ENCODE measurements at regions not wholly inside any gene's neighbourhood (a gene's known extent, or its start where the extent isn't known, plus 50 kb on each side); places are given as distances from the start of the nearest gene placed in this dataset.

DNA sequence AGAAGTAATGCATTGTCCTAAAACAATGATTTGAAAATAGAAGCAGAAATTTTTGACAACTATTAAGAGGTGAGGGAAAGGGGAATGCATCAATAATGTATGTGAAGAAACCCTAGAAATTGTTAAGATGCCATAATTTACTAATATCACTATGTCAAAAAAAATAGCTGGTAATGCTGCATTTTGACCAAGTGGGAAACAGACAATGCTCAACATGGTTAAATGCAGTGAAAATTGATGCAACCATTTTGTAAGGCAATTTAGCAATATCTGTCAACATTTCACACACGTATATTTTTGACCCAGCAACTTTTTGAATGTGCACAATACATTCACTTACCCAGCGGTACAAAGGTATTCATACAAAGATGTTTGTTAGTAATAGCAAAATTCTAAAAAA is 381.6 kb downstream of the CDH11 start:
- no peak for TF ChIP-seq EZH2 (IDR thresholded peaks at IDR 0.05; ENCODE audit: borderline replicate concordance)
- TF ChIP-seq, protein P1, sequence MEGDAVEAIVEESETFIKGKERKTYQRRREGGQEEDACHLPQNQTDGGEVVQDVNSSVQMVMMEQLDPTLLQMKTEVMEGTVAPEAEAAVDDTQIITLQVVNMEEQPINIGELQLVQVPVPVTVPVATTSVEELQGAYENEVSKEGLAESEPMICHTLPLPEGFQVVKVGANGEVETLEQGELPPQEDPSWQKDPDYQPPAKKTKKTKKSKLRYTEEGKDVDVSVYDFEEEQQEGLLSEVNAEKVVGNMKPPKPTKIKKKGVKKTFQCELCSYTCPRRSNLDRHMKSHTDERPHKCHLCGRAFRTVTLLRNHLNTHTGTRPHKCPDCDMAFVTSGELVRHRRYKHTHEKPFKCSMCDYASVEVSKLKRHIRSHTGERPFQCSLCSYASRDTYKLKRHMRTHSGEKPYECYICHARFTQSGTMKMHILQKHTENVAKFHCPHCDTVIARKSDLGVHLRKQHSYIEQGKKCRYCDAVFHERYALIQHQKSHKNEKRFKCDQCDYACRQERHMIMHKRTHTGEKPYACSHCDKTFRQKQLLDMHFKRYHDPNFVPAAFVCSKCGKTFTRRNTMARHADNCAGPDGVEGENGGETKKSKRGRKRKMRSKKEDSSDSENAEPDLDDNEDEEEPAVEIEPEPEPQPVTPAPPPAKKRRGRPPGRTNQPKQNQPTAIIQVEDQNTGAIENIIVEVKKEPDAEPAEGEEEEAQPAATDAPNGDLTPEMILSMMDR (IDR thresholded peaks at IDR 0.05; ENCODE audit: poor library complexity) = no peak
